WTC11 (cell line): ENCODE measurements at regions not wholly inside any gene's neighbourhood (a gene's known extent, or its start where the extent isn't known, plus 50 kb on each side); places are given as distances from the start of the nearest gene placed in this dataset.

Experiments
- ATAC-seq: fragments of 200-7000 bp; cut with Tn5 transposase; 2 replicates; pipeline ENCODE4 v1.10.0; 2021; ENCODE audit warnings: mild to moderate bottlenecking, moderate library complexity
- CTCF ChIA-PET: fragments of 300-600 bp; sonication (Branson Sonifier 250); formaldehyde crosslinking; loops from one replicate; lab custom pipeline; 2021; ENCODE audit warnings: antibody characterized with exemption; lab: Charles Lee
- POLR2A ChIA-PET: fragments of 350-600 bp; sonication (Branson Sonifier 250); formaldehyde crosslinking; loops from one replicate; lab custom pipeline; 2021; ENCODE audit warnings: antibody characterized with exemption; lab: Charles Lee
- DNase-seq: peaks from one replicate; pipeline ENCODE4 v3.0.0; 2021; ENCODE audit warnings: low spot score
- H3K27ac Mint-ChIP-seq: 2 replicates; pipeline ENCODE4 v1.8.0; 2021; ENCODE audit warnings: mixed read lengths
- H3K27me3 Mint-ChIP-seq: 2 replicates; pipeline ENCODE4 v1.8.0; 2021; ENCODE audit warnings: low read depth, mild to moderate bottlenecking, moderate library complexity, mixed read lengths
- H3K36me3 Mint-ChIP-seq: 2 replicates; pipeline ENCODE4 v1.8.0; 2021; ENCODE audit warnings: mixed read lengths
- H3K4me1 Mint-ChIP-seq: 2 replicates; pipeline ENCODE4 v1.8.0; 2022; ENCODE audit warnings: mixed read lengths
- H3K4me3 Mint-ChIP-seq: 2 replicates; pipeline ENCODE4 v1.8.0; 2021; ENCODE audit warnings: mild to moderate bottlenecking, moderate library complexity, mixed read lengths
- H3K9me3 Mint-ChIP-seq: 2 replicates; pipeline ENCODE4 v1.8.0; 2021; ENCODE audit warnings: mixed read lengths
- ATF1 ChIP-seq: sonication (generic); formaldehyde crosslinking; IDR thresholded peaks from 2 replicates; pipeline ENCODE4 v1.8.1; 2023; ENCODE audit warnings: mild to moderate bottlenecking, moderate library complexity, missing genetic modification reagents
- CREM ChIP-seq: sonication (generic); formaldehyde crosslinking; IDR thresholded peaks from 2 replicates; pipeline ENCODE4 v1.8.1; 2022; ENCODE audit warnings: mild to moderate bottlenecking, missing genetic modification reagents, moderate library complexity
- EMX1 ChIP-seq: fragments of 250-450 bp; sonication (Bioruptor Pico); IDR thresholded peaks from 2 replicates; pipeline ENCODE4 v1.8.0; 2021; ENCODE audit warnings: mild to moderate bottlenecking
- ETV6 ChIP-seq: sonication (generic); formaldehyde crosslinking; IDR thresholded peaks from 2 replicates; pipeline ENCODE4 v1.8.1; 2022; ENCODE audit warnings: mild to moderate bottlenecking, missing genetic modification reagents
- FOXJ3 ChIP-seq: sonication (generic); formaldehyde crosslinking; IDR thresholded peaks from 2 replicates; pipeline ENCODE4 v1.9.0; 2021; ENCODE audit warnings: missing genetic modification reagents, mild to moderate bottlenecking, borderline replicate concordance
- FOXK1 ChIP-seq: sonication (generic); formaldehyde crosslinking; IDR thresholded peaks from 2 replicates; pipeline ENCODE4 v1.8.0; 2022; ENCODE audit warnings: mild to moderate bottlenecking, moderate library complexity, missing genetic modification reagents
- GTF2I ChIP-seq: fragments of 250-450 bp; sonication (Bioruptor Pico); conservative IDR thresholded peaks from 2 replicates; pipeline ENCODE4 v1.4.0; 2021; ENCODE audit warnings: mild to moderate bottlenecking
- OVOL2 ChIP-seq: fragments of 250-450 bp; sonication (Bioruptor Pico); IDR thresholded peaks from 2 replicates; pipeline ENCODE4 v1.9.0; 2021; ENCODE audit warnings: mild to moderate bottlenecking, borderline replicate concordance
- RELA ChIP-seq: sonication (generic); formaldehyde crosslinking; IDR thresholded peaks from 2 replicates; pipeline ENCODE4 v1.8.1; 2022; ENCODE audit warnings: missing genetic modification reagents, mild to moderate bottlenecking, borderline replicate concordance
- SOX15 ChIP-seq: fragments of 250-450 bp; sonication (Bioruptor Pico); IDR thresholded peaks from 2 replicates; pipeline ENCODE4 v1.9.0; 2021; ENCODE audit warnings: mild to moderate bottlenecking
- TCF7 ChIP-seq: sonication (generic); formaldehyde crosslinking; IDR thresholded peaks from 2 replicates; pipeline ENCODE4 v1.8.0; 2022; ENCODE audit warnings: mild to moderate bottlenecking, low read depth, missing genetic modification reagents, moderate library complexity
- ZBTB21 ChIP-seq: sonication (generic); formaldehyde crosslinking; IDR thresholded peaks from 2 replicates; pipeline ENCODE4 v1.8.1; 2023; ENCODE audit warnings: mild to moderate bottlenecking, missing genetic modification reagents, borderline replicate concordance
- ZNF263 ChIP-seq: sonication (generic); formaldehyde crosslinking; IDR thresholded peaks from 2 replicates; pipeline ENCODE4 v1.8.1; 2022; ENCODE audit warnings: low read depth, mild to moderate bottlenecking, moderate library complexity, missing genetic modification reagents
- ZNF317 ChIP-seq: sonication (generic); formaldehyde crosslinking; IDR thresholded peaks from 2 replicates; pipeline ENCODE4 v1.8.1; 2023; ENCODE audit warnings: low read depth, mild to moderate bottlenecking, moderate library complexity, missing genetic modification reagents, borderline replicate concordance
- ZNF396 ChIP-seq: fragments of 250-450 bp; sonication (Bioruptor Pico); IDR thresholded peaks from 2 replicates; pipeline ENCODE4 v1.8.0; 2021; ENCODE audit warnings: mild to moderate bottlenecking, moderate library complexity, borderline replicate concordance
- TF ChIP-seq, protein P1 (sequence below): sonication (generic); formaldehyde crosslinking; IDR thresholded peaks from 2 replicates; pipeline ENCODE4 v1.8.0; 2022; ENCODE audit warnings: mild to moderate bottlenecking, missing genetic modification reagents
- TF ChIP-seq, protein P2 (sequence below): sonication (generic); formaldehyde crosslinking; IDR thresholded peaks from 2 replicates; pipeline ENCODE4 v1.8.1; 2022; ENCODE audit warnings: mild to moderate bottlenecking, missing genetic modification reagents, moderate library complexity, borderline replicate concordance
- TF ChIP-seq, protein P3 (sequence below): sonication (generic); formaldehyde crosslinking; IDR thresholded peaks from 2 replicates; pipeline ENCODE4 v1.8.0; 2023; ENCODE audit warnings: missing genetic modification reagents, mild to moderate bottlenecking, borderline replicate concordance
- TF ChIP-seq, protein P4 (sequence below): sonication (generic); formaldehyde crosslinking; IDR thresholded peaks from 2 replicates; pipeline ENCODE4 v1.8.1; 2022; ENCODE audit warnings: missing genetic modification reagents, borderline replicate concordance
- TF ChIP-seq, protein P5 (sequence below): fragments of 250-450 bp; sonication (Bioruptor Pico); IDR thresholded peaks from 2 replicates; pipeline ENCODE4 v1.9.0; 2021; ENCODE audit warnings: mild to moderate bottlenecking, borderline replicate concordance
- TF ChIP-seq, protein P6 (sequence below): sonication (generic); formaldehyde crosslinking; IDR thresholded peaks from 2 replicates; pipeline ENCODE4 v1.8.0; 2022; ENCODE audit warnings: mild to moderate bottlenecking, missing genetic modification reagents
- TF ChIP-seq, protein P7 (sequence below): fragments of 250-450 bp; sonication (Bioruptor Pico); IDR thresholded peaks from 2 replicates; pipeline ENCODE4 v1.9.0; 2021; ENCODE audit warnings: mild to moderate bottlenecking
- TF ChIP-seq, protein P8 (sequence below): sonication (generic); formaldehyde crosslinking; IDR thresholded peaks from 2 replicates; pipeline ENCODE4 v1.8.1; 2022; ENCODE audit warnings: low read depth, mild to moderate bottlenecking, moderate library complexity, missing genetic modification reagents, borderline replicate concordance

DNA sequence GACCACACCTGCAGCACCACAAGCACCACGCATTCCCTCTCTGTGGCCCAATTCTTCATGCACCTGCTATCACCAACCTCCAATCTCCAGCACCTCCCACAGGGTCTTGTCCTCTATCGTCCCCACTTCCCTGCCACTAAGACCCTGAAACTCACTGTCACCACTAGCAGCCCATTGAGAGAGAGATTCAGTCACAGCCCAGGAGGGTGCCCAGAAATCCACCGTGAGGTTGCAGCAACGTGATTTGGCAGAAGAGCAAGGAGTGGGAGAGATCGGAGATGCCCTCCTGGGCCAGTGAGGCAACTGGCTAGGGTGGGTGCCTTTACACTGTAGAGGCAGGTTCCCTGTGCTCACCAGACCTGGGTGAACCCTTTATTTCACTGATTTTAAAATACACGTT is 90.1 kb downstream of the ANKRD60 start (continued):
- TF ChIP-seq, protein P1, sequence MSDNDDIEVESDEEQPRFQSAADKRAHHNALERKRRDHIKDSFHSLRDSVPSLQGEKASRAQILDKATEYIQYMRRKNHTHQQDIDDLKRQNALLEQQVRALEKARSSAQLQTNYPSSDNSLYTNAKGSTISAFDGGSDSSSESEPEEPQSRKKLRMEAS: no peak
- TF ChIP-seq ZNF396 (no peak), ZNF263 (CRISPR knock-in tag) (no peak), SOX15 (CRISPR knock-in tag) (no peak), GTF2I (CRISPR knock-in tag) (no peak), ZBTB21 (no peak), OVOL2 (no peak), RELA (CRISPR knock-in tag) (no peak), ETV6 (CRISPR knock-in tag) (no peak), ZNF317 (no peak)
- TF ChIP-seq, protein P2, sequence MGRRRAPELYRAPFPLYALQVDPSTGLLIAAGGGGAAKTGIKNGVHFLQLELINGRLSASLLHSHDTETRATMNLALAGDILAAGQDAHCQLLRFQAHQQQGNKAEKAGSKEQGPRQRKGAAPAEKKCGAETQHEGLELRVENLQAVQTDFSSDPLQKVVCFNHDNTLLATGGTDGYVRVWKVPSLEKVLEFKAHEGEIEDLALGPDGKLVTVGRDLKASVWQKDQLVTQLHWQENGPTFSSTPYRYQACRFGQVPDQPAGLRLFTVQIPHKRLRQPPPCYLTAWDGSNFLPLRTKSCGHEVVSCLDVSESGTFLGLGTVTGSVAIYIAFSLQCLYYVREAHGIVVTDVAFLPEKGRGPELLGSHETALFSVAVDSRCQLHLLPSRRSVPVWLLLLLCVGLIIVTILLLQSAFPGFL: no peak

DNA sequence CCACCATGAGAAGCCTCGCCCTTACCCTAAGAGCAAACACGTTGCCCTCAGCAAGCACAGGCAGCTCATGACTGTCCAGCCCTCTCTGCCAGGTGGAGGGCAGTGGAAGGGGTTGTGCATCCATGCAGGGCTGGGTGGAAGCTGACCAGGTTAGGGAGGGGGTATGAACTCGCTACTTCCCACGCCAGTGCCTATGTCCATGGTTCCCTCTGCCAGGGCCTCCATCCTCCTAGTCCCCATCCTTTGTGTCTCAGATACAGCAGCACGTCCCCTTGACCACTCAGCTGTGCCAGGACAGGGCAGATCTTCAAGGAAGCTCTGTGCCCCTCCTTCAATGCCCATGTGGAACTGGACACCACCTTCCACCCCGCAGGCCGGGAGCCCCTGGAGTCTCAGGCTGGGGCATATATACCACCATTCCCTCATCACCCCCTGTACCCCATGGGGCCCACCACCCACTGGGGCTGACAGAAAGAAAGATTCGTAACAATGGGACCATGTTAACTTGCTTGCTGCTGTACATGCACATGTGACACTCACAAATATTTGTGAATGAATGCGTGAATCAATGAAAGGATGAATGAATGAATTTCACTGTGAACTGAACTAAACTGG is 90.7 kb downstream of the ANKRD60 start:
- ATAC-seq (no peak), DNase-seq (no peak)
- ChIA-PET CTCF (no interaction called here), POLR2A (no interaction called here)
- no peak overlapping the region for H3K27ac Mint-ChIP-seq
- H3K9me3 Mint-ChIP-seq: peaks cover 6% of the 10 kb centered on the region
- H3K4me3 Mint-ChIP-seq: no peak overlapping the region
- H3K36me3 Mint-ChIP-seq: no peaks in the 10 kb centered on the region
- H3K4me1 Mint-ChIP-seq: peaks cover 20% of the 10 kb centered on the region
- H3K27me3 Mint-ChIP-seq: peaks cover 4% of the 10 kb centered on the region
- TF ChIP-seq, protein P3, sequence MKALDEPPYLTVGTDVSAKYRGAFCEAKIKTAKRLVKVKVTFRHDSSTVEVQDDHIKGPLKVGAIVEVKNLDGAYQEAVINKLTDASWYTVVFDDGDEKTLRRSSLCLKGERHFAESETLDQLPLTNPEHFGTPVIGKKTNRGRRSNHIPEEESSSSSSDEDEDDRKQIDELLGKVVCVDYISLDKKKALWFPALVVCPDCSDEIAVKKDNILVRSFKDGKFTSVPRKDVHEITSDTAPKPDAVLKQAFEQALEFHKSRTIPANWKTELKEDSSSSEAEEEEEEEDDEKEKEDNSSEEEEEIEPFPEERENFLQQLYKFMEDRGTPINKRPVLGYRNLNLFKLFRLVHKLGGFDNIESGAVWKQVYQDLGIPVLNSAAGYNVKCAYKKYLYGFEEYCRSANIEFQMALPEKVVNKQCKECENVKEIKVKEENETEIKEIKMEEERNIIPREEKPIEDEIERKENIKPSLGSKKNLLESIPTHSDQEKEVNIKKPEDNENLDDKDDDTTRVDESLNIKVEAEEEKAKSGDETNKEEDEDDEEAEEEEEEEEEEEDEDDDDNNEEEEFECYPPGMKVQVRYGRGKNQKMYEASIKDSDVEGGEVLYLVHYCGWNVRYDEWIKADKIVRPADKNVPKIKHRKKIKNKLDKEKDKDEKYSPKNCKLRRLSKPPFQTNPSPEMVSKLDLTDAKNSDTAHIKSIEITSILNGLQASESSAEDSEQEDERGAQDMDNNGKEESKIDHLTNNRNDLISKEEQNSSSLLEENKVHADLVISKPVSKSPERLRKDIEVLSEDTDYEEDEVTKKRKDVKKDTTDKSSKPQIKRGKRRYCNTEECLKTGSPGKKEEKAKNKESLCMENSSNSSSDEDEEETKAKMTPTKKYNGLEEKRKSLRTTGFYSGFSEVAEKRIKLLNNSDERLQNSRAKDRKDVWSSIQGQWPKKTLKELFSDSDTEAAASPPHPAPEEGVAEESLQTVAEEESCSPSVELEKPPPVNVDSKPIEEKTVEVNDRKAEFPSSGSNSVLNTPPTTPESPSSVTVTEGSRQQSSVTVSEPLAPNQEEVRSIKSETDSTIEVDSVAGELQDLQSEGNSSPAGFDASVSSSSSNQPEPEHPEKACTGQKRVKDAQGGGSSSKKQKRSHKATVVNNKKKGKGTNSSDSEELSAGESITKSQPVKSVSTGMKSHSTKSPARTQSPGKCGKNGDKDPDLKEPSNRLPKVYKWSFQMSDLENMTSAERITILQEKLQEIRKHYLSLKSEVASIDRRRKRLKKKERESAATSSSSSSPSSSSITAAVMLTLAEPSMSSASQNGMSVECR: no peak
- TF ChIP-seq TCF7 (CRISPR knock-in tag): no peak
- no peak for TF ChIP-seq FOXK1 (CRISPR knock-in tag)
- TF ChIP-seq, protein P4, sequence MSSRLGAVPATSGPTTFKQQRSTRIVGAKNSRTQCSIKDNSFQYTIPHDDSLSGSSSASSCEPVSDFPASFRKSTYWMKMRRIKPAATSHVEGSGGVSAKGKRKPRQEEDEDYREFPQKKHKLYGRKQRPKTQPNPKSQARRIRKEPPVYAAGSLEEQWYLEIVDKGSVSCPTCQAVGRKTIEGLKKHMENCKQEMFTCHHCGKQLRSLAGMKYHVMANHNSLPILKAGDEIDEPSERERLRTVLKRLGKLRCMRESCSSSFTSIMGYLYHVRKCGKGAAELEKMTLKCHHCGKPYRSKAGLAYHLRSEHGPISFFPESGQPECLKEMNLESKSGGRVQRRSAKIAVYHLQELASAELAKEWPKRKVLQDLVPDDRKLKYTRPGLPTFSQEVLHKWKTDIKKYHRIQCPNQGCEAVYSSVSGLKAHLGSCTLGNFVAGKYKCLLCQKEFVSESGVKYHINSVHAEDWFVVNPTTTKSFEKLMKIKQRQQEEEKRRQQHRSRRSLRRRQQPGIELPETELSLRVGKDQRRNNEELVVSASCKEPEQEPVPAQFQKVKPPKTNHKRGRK (CRISPR knock-in tag): no peak
- TF ChIP-seq ATF1 (CRISPR knock-in tag): no peak
- TF ChIP-seq, protein P5, sequence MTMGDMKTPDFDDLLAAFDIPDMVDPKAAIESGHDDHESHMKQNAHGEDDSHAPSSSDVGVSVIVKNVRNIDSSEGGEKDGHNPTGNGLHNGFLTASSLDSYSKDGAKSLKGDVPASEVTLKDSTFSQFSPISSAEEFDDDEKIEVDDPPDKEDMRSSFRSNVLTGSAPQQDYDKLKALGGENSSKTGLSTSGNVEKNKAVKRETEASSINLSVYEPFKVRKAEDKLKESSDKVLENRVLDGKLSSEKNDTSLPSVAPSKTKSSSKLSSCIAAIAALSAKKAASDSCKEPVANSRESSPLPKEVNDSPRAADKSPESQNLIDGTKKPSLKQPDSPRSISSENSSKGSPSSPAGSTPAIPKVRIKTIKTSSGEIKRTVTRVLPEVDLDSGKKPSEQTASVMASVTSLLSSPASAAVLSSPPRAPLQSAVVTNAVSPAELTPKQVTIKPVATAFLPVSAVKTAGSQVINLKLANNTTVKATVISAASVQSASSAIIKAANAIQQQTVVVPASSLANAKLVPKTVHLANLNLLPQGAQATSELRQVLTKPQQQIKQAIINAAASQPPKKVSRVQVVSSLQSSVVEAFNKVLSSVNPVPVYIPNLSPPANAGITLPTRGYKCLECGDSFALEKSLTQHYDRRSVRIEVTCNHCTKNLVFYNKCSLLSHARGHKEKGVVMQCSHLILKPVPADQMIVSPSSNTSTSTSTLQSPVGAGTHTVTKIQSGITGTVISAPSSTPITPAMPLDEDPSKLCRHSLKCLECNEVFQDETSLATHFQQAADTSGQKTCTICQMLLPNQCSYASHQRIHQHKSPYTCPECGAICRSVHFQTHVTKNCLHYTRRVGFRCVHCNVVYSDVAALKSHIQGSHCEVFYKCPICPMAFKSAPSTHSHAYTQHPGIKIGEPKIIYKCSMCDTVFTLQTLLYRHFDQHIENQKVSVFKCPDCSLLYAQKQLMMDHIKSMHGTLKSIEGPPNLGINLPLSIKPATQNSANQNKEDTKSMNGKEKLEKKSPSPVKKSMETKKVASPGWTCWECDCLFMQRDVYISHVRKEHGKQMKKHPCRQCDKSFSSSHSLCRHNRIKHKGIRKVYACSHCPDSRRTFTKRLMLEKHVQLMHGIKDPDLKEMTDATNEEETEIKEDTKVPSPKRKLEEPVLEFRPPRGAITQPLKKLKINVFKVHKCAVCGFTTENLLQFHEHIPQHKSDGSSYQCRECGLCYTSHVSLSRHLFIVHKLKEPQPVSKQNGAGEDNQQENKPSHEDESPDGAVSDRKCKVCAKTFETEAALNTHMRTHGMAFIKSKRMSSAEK (CRISPR knock-in tag): no peak
- no peak for TF ChIP-seq EMX1 (CRISPR knock-in tag)
- TF ChIP-seq, protein P6, sequence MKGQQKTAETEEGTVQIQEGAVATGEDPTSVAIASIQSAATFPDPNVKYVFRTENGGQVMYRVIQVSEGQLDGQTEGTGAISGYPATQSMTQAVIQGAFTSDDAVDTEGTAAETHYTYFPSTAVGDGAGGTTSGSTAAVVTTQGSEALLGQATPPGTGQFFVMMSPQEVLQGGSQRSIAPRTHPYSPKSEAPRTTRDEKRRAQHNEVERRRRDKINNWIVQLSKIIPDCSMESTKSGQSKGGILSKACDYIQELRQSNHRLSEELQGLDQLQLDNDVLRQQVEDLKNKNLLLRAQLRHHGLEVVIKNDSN (CRISPR knock-in tag): no peak
- TF ChIP-seq, protein P7, sequence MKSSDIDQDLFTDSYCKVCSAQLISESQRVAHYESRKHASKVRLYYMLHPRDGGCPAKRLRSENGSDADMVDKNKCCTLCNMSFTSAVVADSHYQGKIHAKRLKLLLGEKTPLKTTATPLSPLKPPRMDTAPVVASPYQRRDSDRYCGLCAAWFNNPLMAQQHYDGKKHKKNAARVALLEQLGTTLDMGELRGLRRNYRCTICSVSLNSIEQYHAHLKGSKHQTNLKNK (CRISPR knock-in tag): no peak
- no peak for TF ChIP-seq GTF2I (CRISPR knock-in tag)
- no peak for TF ChIP-seq FOXJ3 (CRISPR knock-in tag)
- TF ChIP-seq, protein P8, sequence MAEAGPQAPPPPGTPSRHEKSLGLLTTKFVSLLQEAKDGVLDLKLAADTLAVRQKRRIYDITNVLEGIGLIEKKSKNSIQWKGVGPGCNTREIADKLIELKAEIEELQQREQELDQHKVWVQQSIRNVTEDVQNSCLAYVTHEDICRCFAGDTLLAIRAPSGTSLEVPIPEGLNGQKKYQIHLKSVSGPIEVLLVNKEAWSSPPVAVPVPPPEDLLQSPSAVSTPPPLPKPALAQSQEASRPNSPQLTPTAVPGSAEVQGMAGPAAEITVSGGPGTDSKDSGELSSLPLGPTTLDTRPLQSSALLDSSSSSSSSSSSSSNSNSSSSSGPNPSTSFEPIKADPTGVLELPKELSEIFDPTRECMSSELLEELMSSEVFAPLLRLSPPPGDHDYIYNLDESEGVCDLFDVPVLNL: no peak
- no peak for TF ChIP-seq CREM (CRISPR knock-in tag)
